Endodermal cell (in vitro differentiated cells): ENCODE measurements at regions not wholly inside any gene's neighbourhood (a gene's known extent, or its start where the extent isn't known, plus 50 kb on each side); places are given as distances from the start of the nearest gene placed in this dataset.
A peak's percentile ranks its signal among the peaks of the same experiment; 100 is the strongest.

ENCODE experiments used
- DNase-seq: peaks from one replicate; pipeline ENCODE4 v3.0.0-alpha.2; 2017
- H3K27ac ChIP-seq: 2 replicates; pipeline ENCODE4 v1.5.1; 2013; ENCODE audit warnings: mild to moderate bottlenecking, low read depth, low read length, moderate library complexity
- H3K27me3 ChIP-seq: 2 replicates; pipeline ENCODE4 v1.6.1; 2013; ENCODE audit warnings: mild to moderate bottlenecking, low read length, moderate library complexity; ENCODE audit not compliant: insufficient read depth, control insufficient read depth, poor library complexity, severe bottlenecking
- H3K36me3 ChIP-seq: 2 replicates; pipeline ENCODE4 v1.7.0; 2013; ENCODE audit warnings: mild to moderate bottlenecking, low read length, moderate library complexity; ENCODE audit not compliant: control insufficient read depth, insufficient read depth
- H3K4me1 ChIP-seq: one replicate; pipeline ENCODE4 v1.7.0; 2013; ENCODE audit warnings: low read length; ENCODE audit not compliant: control insufficient read depth, insufficient read depth
- H3K4me3 ChIP-seq: 2 replicates; pipeline ENCODE4 v1.5.1; 2013; ENCODE audit warnings: mild to moderate bottlenecking, low read length, moderate library complexity
- H3K9ac ChIP-seq: 2 replicates; pipeline ENCODE4 v1.6.1; 2013; ENCODE audit warnings: mild to moderate bottlenecking, low read length, moderate library complexity; ENCODE audit not compliant: poor library complexity, severe bottlenecking; ENCODE audit errors: extremely low read depth
- H3K9me3 ChIP-seq: 2 replicates; pipeline ENCODE4 v1.6.1; 2013; ENCODE audit warnings: mild to moderate bottlenecking, low read length, moderate library complexity; ENCODE audit not compliant: control insufficient read depth
- H3K27ac Mint-ChIP-seq: 2 replicates; pipeline ENCODE4 v1.8.0; 2020; ENCODE audit warnings: mixed read lengths
- H3K27me3 Mint-ChIP-seq: 2 replicates; pipeline ENCODE4 v1.8.0; 2021; ENCODE audit warnings: mild to moderate bottlenecking, mixed read lengths; ENCODE audit not compliant: insufficient read depth
- H3K36me3 Mint-ChIP-seq: 2 replicates; pipeline ENCODE4 v1.8.0; 2020; ENCODE audit warnings: low read depth, mixed read lengths
- H3K4me1 Mint-ChIP-seq: 2 replicates; pipeline ENCODE4 v1.8.0; 2020; ENCODE audit warnings: mixed read lengths
- H3K4me3 Mint-ChIP-seq: 2 replicates; pipeline ENCODE4 v1.8.0; 2020; ENCODE audit warnings: mild to moderate bottlenecking, moderate library complexity, mixed read lengths
- H3K9me3 Mint-ChIP-seq: 2 replicates; pipeline ENCODE4 v1.8.0; 2020; ENCODE audit warnings: mild to moderate bottlenecking, mixed read lengths
- WGBS, 2 experiments: methylation state at CpG; one replicate each; pipeline versions ENCODE4 v1.1.5 to v1.1.7; 2013; ENCODE audit warnings: missing lambda C conversion rate in 2 of 2, mixed read lengths in 1 of 2; ENCODE audit not compliant: insufficient coverage in 1 of 2, insufficient read length in 1 of 2; 5-methylcytosine and 5-hydroxymethylcytosine counted together
- TF ChIP-seq, protein P1 (sequence below): fragments of 200-600 bp; sonication (generic); conservative IDR thresholded peaks from 2 replicates; pipeline ENCODE4 v1.5.0; 2021; ENCODE audit warnings: antibody characterized with exemption, mild to moderate bottlenecking

DNA sequence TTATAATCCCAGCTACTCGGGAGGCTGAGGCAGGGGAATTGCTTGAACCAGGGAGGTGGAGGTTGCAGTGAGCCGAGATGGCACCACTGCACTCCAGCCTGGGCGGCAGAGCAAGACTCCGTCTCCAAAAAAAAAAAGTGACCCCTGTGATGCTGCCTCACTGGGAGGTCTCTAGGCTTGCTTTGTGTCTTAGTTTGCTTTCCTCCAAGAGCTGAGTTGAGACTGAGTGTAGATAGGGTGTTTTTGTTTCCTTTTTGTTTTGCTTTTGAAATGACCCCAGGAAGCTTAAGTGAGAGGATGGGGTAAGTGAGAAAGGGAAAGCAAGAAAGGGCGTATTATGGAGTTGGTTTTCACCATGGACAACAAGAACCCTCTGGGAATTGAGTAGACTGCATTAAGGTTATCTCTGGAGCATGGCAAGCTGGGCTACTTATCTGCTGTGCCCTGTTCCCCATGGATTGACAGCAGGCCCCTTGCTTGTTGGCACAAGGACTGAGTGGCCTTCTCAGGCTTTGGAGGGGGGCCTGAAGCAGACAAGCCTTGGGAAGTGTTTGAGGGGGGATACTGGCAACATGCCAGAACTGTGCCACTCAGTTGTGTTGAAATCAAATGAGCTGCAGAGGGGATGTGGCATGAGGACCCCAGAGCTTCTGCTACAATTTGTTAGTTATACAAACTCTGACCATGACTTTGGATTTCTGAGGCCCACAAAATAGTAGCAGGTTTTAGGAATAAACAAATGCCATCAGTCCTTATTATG lies 300.6 kb upstream of the C11orf87 start:
- H3K9me3 Mint-ChIP-seq = no peaks in the 10 kb centered on the region
- H3K27ac Mint-ChIP-seq = no peak overlapping the region
- no peaks in the 10 kb centered on the region for H3K36me3 Mint-ChIP-seq
- Histone ChIP-seq H3K9me3 (no peaks in the 10 kb centered on the region), H3K27ac (no peak overlapping the region), H3K27me3 (peaks cover 32% of the 10 kb centered on the region), H3K9ac (no peak overlapping the region), H3K4me3 (no peak overlapping the region), H3K36me3 (no peaks in the 10 kb centered on the region), H3K4me1 (peaks cover 7% of the 10 kb centered on the region)
- DNase-seq = no peak
- H3K4me1 Mint-ChIP-seq = peaks cover 9% of the 10 kb centered on the region
- 80 to 93% methylated on average over 3 to 5 of the region's 5 CpGs for WGBS, 2 experiments
- H3K4me3 Mint-ChIP-seq = no peak overlapping the region
- TF ChIP-seq, protein P1, sequence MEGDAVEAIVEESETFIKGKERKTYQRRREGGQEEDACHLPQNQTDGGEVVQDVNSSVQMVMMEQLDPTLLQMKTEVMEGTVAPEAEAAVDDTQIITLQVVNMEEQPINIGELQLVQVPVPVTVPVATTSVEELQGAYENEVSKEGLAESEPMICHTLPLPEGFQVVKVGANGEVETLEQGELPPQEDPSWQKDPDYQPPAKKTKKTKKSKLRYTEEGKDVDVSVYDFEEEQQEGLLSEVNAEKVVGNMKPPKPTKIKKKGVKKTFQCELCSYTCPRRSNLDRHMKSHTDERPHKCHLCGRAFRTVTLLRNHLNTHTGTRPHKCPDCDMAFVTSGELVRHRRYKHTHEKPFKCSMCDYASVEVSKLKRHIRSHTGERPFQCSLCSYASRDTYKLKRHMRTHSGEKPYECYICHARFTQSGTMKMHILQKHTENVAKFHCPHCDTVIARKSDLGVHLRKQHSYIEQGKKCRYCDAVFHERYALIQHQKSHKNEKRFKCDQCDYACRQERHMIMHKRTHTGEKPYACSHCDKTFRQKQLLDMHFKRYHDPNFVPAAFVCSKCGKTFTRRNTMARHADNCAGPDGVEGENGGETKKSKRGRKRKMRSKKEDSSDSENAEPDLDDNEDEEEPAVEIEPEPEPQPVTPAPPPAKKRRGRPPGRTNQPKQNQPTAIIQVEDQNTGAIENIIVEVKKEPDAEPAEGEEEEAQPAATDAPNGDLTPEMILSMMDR = no peak
- peaks cover 52% of the 10 kb centered on the region for H3K27me3 Mint-ChIP-seq

DNA sequence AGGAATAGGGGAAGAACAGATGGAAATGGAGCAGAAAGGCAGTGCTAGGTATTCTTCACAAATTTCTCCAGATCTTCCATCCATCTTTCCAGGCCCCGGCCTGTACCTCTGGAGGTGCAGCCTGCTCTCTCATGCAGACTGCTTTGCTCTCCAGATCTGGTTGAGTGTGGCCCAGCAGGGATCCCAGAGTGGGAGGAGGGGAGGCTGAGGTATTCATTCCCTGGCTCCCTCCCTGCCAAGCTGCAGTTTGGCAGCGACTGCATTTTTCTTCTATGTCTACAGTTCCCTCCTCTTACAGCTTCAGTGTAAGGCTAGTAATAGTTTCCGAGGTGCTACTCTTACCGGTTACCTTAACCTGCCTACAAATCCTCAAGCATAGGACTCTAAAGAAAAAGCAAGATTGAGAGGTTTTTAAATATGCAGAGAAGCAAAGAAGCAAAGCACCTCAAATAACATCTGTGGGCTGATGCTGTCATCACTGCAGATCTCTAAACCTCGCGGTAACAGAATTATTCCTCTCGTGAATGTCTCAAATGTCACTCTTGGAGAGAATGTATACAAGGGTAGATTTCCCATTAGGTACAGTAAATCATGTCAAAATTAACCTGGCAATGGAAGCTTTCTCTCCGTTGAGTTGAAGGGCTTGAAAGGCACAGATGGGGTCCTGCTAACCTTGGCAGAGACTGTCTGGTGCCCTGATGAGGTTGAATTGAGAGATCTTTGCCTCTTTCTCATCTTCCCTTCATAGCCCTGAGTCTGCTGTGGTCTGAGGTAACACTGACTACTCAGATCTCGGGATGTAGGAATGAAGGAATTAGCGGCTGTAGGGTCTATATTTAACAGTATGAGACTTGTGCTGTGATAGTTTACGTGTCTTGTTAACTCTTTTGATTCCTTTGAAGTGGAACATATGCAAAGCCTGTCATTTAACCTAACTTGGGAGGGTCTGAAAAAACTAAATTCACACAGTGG lies 297.9 kb upstream of the C11orf87 start:
- DNase-seq = peak; percentile 85
- Histone ChIP-seq H3K27me3 (peaks cover 30% of the 10 kb centered on the region), H3K4me1 (peaks cover 7% of the 10 kb centered on the region), H3K27ac (no peak overlapping the region), H3K36me3 (no peaks in the 10 kb centered on the region), H3K4me3 (no peak overlapping the region), H3K9me3 (no peaks in the 10 kb centered on the region), H3K9ac (no peak overlapping the region)
- no peaks in the 10 kb centered on the region for H3K36me3 Mint-ChIP-seq
- 60 to 74% methylated on average over 7 to 11 of the region's 11 CpGs for WGBS, 2 experiments
- H3K9me3 Mint-ChIP-seq = no peaks in the 10 kb centered on the region
- H3K4me1 Mint-ChIP-seq = peaks cover 9% of the 10 kb centered on the region
- H3K4me3 Mint-ChIP-seq = no peak overlapping the region
- H3K27me3 Mint-ChIP-seq = peaks cover 45% of the 10 kb centered on the region
- no peak overlapping the region for H3K27ac Mint-ChIP-seq
- TF ChIP-seq, protein P1 = no peak

DNA sequence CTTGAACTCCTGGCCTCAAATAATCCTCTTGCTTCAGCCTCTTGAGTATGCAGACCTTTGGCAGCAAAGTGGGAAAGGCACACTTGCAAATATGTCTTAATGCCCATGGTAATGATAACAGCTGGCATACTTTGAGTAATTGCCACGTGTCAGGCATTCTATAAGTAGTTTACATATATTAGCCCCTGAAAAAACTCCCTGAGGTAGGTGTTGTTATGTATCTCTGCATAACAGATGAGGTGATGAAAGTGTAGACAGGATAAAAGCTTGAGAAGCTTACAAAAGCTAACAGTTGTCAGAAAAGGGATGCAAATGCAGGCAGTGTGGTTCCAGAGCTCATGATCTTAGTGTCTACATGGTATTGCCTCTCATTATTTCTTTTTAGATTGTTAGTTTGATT lies 291.1 kb upstream of the C11orf87 start:
- TF ChIP-seq, protein P1 = no peak
- Mint-ChIP-seq H3K9me3 (no peaks in the 10 kb centered on the region), H3K27ac (no peak overlapping the region), H3K4me1 (peaks cover 8% of the 10 kb centered on the region), H3K4me3 (no peak overlapping the region), H3K27me3 (peaks cover 82% of the 10 kb centered on the region), H3K36me3 (no peaks in the 10 kb centered on the region)
- Histone ChIP-seq H3K9ac (no peak overlapping the region), H3K36me3 (no peaks in the 10 kb centered on the region), H3K27me3 (peaks cover 64% of the 10 kb centered on the region), H3K4me1 (no peaks in the 10 kb centered on the region), H3K4me3 (no peak overlapping the region), H3K27ac (no peak overlapping the region), H3K9me3 (no peaks in the 10 kb centered on the region)
- WGBS, 2 experiments = 24% methylated on average over 1 of the region's 1 CpG; no CpG with 5 or more reads in 1 of the 2 experiments
- DNase-seq = no peak
